NB4 (cell line): ENCODE measurements at regions not wholly inside any gene's neighbourhood (a gene's known extent, or its start where the extent isn't known, plus 50 kb on each side); places are given as distances from the start of the nearest gene placed in this dataset.

Experiments
- CTCF ChIP-seq: IDR thresholded peaks from one replicate; pipeline ENCODE4 v1.5.1; 2012; ENCODE audit warnings: low read depth, low read length
- MAX ChIP-seq: IDR thresholded peaks from 2 replicates; pipeline ENCODE4 v1.6.1; 2011; ENCODE audit warnings: low read depth, low read length
- MYC ChIP-seq: IDR thresholded peaks from 2 replicates; pipeline ENCODE4 v1.6.1; 2011; ENCODE audit warnings: low read depth, low read length
- POLR2A ChIP-seq: IDR thresholded peaks from 2 replicates; pipeline ENCODE4 v1.6.1; 2011; ENCODE audit warnings: mild to moderate bottlenecking; ENCODE audit not compliant: insufficient read length; ENCODE audit errors: extremely low read depth

DNA sequence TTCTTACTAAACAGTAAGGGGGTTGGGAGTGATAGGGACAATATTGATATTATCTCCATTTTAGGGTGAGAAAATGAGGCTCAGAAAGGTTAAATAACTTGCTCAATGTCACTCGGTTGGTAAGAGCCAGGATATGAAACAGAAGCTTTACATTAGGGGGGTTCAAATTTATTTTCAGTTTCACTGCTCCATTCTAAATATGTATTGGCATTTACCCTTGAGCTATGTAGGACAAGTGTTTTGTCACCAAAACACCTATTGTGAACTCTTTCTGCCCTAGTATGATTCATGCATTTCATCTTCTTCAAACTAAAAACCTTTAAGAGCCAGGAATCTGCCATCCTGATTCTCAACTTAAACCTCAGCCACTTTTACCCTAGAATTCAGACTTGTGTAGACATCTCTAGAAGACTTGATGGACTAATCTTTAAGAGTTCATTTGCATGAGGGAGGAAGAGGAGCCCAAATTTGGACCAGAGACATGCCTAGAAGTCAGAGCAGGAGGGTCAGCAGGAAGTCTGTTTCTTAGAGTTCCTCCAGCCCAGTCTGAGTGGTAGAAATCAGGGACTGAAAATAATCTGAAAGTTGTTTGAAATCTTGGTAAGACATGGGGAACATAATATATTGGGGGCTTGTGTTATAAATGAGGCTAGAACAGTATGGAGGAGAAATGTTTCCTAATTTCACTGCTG, 129.4 kb upstream of the ATP5MC3 start:
- TF ChIP-seq CTCF (no peak), POLR2A (no peak), MAX (no peak), MYC (no peak)
